ENCODE measurements at regions not wholly inside any gene's neighbourhood (a gene's known extent, or its start where the extent isn't known, plus 50 kb on each side); places are given as distances from the start of the nearest gene placed in this dataset.
"Not testable (repeated sequence)": the region's sequence is repeated elsewhere in the genome, so short reads cannot be mapped to it uniquely, and the experiment has no call there.

GRCh38 chr11:98423933-98424332 lies 596.8 kb upstream of the CNTN5 start:
- Histone ChIP-seq H3K27ac (ENCODE audit: low read depth in 1 of 2, low read length in 2 of 2) (no peak overlapping the region), H3K36me3 (ENCODE audit: control insufficient read depth in 4 of 4, insufficient read depth in 3 of 4, low read depth in 1 of 4, low read length in 3 of 4) (no peaks in the 10 kb centered on the region), H3K9me3 (ENCODE audit: control insufficient read depth in 4 of 4, low read length in 3 of 4) (peaks cover 0 to 5% (median 0%) of the 10 kb centered on the region in 4 donors), H3K9ac (ENCODE audit: low read depth in 1 of 2, low read length in 2 of 2) (no peak overlapping the region), H3K4me3 (ENCODE audit: low read depth in 1 of 3, low read length in 3 of 3) (no peak overlapping the region), H3K4me1 (ENCODE audit: control insufficient read depth in 4 of 4, insufficient read depth in 4 of 4, low read length in 3 of 4) (no peaks in the 10 kb centered on the region), H3K27me3 (ENCODE audit: control insufficient read depth in 4 of 4, insufficient read depth in 4 of 4, low read length in 3 of 4) (no peaks in the 10 kb centered on the region)
- WGBS = 85% methylated on average over 8 of the region's 8 CpGs
- DNase-seq (ENCODE audit: low spot score) = no peak
- no peak for TF ChIP-seq NR2F2 (IDR thresholded peaks at IDR 0.05)
- TF ChIP-seq SP1 (IDR thresholded peaks at IDR 0.05) = no peak
- TF ChIP-seq RXRA (IDR thresholded peaks at IDR 0.05) = no peak

DNA sequence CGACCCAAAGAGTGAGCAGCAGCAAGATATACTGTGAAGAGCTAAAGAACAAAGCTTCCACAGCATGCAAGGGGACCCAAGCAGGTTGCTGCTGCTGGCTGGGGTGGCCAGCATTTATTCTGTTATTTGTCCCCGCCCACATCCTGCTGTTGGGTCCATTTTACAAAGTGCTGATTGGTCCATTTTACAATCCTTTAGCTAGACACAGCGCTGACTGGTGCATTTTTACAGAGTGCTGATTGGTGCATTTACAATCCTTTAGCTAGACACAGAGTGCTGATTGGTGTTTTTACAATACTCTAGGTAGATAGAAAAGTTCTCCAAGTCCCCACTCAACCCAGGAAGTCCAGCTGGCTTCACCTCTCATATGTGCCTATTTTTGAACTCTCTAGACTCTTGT lies 596.0 kb upstream of the CNTN5 start:
- not testable (repeated sequence) for H3K4me1 ChIP-seq (ENCODE audit: control insufficient read depth in 4 of 4, insufficient read depth in 4 of 4, low read length in 3 of 4); H3K27me3 ChIP-seq (ENCODE audit: control insufficient read depth in 4 of 4, insufficient read depth in 4 of 4, low read length in 3 of 4); H3K36me3 ChIP-seq (ENCODE audit: control insufficient read depth in 4 of 4, insufficient read depth in 3 of 4, low read depth in 1 of 4, low read length in 3 of 4); H3K27ac ChIP-seq (ENCODE audit: low read depth in 1 of 2, low read length in 2 of 2); H3K9ac ChIP-seq (ENCODE audit: low read depth in 1 of 2, low read length in 2 of 2); H3K9me3 ChIP-seq (ENCODE audit: control insufficient read depth in 4 of 4, low read length in 3 of 4); DNase-seq (ENCODE audit: low spot score); H3K4me3 ChIP-seq (ENCODE audit: low read depth in 1 of 3, low read length in 3 of 3)
- WGBS = 76% methylated on average over 3 of the region's 3 CpGs

GRCh38 chr11:98431463-98432359 lies 589.0 kb upstream of the CNTN5 start:
- no peak for DNase-seq (ENCODE audit: low spot score)
- Histone ChIP-seq H3K4me1 (ENCODE audit: control insufficient read depth in 4 of 4, insufficient read depth in 4 of 4, low read length in 3 of 4) (no peaks in the 10 kb centered on the region), H3K27me3 (ENCODE audit: control insufficient read depth in 4 of 4, insufficient read depth in 4 of 4, low read length in 3 of 4) (no peaks in the 10 kb centered on the region), H3K27ac (ENCODE audit: low read depth in 1 of 2, low read length in 2 of 2) (no peak overlapping the region), H3K9ac (ENCODE audit: low read depth in 1 of 2, low read length in 2 of 2) (no peak overlapping the region), H3K36me3 (ENCODE audit: control insufficient read depth in 4 of 4, insufficient read depth in 3 of 4, low read depth in 1 of 4, low read length in 3 of 4) (no peaks in the 10 kb centered on the region), H3K4me3 (ENCODE audit: low read depth in 1 of 3, low read length in 3 of 3) (no peak overlapping the region), H3K9me3 (ENCODE audit: control insufficient read depth in 4 of 4, low read length in 3 of 4) (peaks cover 0 to 9% (median 0%) of the 10 kb centered on the region in 4 donors)
- WGBS = 78% methylated on average over 9 of the region's 9 CpGs
- TF ChIP-seq ZBTB33 (IDR thresholded peaks at IDR 0.05) (no peak), EGR1 (IDR thresholded peaks at IDR 0.05; ENCODE audit: low read depth in 2 of 2) (no peak), YY1 (IDR thresholded peaks at IDR 0.05) (no peak), TAF1 (conservative IDR thresholded peaks at IDR 0.05) (no peak), HNF4G (IDR thresholded peaks at IDR 0.05) (no peak), HNF4A (conservative IDR thresholded peaks at IDR 0.05) (no peak), NR2F2 (IDR thresholded peaks at IDR 0.05) (no peak), RXRA (IDR thresholded peaks at IDR 0.05) (no peak), SP1 (IDR thresholded peaks at IDR 0.05) (no peak), ATF3 (IDR thresholded peaks at IDR 0.05) (no peak), FOXA1 (IDR thresholded peaks at IDR 0.05) (no peak), RAD21 (IDR thresholded peaks at IDR 0.05) (no peak), JUND (IDR thresholded peaks at IDR 0.05) (no peak), FOXA2 (IDR thresholded peaks at IDR 0.05) (no peak)
- TF ChIP-seq, protein P1, sequence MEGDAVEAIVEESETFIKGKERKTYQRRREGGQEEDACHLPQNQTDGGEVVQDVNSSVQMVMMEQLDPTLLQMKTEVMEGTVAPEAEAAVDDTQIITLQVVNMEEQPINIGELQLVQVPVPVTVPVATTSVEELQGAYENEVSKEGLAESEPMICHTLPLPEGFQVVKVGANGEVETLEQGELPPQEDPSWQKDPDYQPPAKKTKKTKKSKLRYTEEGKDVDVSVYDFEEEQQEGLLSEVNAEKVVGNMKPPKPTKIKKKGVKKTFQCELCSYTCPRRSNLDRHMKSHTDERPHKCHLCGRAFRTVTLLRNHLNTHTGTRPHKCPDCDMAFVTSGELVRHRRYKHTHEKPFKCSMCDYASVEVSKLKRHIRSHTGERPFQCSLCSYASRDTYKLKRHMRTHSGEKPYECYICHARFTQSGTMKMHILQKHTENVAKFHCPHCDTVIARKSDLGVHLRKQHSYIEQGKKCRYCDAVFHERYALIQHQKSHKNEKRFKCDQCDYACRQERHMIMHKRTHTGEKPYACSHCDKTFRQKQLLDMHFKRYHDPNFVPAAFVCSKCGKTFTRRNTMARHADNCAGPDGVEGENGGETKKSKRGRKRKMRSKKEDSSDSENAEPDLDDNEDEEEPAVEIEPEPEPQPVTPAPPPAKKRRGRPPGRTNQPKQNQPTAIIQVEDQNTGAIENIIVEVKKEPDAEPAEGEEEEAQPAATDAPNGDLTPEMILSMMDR (IDR thresholded peaks at IDR 0.05; ENCODE audit: low read depth, low read length, missing input control) = no peak
- TF ChIP-seq, protein P2, sequence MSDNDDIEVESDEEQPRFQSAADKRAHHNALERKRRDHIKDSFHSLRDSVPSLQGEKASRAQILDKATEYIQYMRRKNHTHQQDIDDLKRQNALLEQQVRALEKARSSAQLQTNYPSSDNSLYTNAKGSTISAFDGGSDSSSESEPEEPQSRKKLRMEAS (IDR thresholded peaks at IDR 0.05) = no peak
- TF ChIP-seq, protein P3, sequence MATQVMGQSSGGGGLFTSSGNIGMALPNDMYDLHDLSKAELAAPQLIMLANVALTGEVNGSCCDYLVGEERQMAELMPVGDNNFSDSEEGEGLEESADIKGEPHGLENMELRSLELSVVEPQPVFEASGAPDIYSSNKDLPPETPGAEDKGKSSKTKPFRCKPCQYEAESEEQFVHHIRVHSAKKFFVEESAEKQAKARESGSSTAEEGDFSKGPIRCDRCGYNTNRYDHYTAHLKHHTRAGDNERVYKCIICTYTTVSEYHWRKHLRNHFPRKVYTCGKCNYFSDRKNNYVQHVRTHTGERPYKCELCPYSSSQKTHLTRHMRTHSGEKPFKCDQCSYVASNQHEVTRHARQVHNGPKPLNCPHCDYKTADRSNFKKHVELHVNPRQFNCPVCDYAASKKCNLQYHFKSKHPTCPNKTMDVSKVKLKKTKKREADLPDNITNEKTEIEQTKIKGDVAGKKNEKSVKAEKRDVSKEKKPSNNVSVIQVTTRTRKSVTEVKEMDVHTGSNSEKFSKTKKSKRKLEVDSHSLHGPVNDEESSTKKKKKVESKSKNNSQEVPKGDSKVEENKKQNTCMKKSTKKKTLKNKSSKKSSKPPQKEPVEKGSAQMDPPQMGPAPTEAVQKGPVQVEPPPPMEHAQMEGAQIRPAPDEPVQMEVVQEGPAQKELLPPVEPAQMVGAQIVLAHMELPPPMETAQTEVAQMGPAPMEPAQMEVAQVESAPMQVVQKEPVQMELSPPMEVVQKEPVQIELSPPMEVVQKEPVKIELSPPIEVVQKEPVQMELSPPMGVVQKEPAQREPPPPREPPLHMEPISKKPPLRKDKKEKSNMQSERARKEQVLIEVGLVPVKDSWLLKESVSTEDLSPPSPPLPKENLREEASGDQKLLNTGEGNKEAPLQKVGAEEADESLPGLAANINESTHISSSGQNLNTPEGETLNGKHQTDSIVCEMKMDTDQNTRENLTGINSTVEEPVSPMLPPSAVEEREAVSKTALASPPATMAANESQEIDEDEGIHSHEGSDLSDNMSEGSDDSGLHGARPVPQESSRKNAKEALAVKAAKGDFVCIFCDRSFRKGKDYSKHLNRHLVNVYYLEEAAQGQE (IDR thresholded peaks at IDR 0.05) = no peak
